AG04450 (cell line): ENCODE measurements at regions not wholly inside any gene's neighbourhood (a gene's known extent, or its start where the extent isn't known, plus 50 kb on each side); places are given as distances from the start of the nearest gene placed in this dataset.
A peak's percentile ranks its signal among the peaks of the same experiment; 100 is the strongest.

Source experiments
- CTCF ChIA-PET: fragments of 300-600, 350-600 bp; formaldehyde crosslinking; extraction: SDS; loops from one replicate; lab custom pipeline; 2022; ENCODE audit warnings: antibody characterized with exemption, inconsistent platforms; lab: Charles Lee
- POLR2A ChIA-PET: fragments of 350-600 bp; formaldehyde crosslinking; extraction: SDS; loops from one replicate; lab custom pipeline; 2021; ENCODE audit warnings: antibody characterized with exemption, inconsistent platforms; lab: Yijun Ruan, JAX
- DNase-seq: peaks from one replicate; pipeline ENCODE4 v3.0.0-alpha.2; 2011; ENCODE audit warnings: low read depth, low spot score
- H3K27ac ChIP-seq: one replicate; pipeline ENCODE4 v1.5.1; 2012; ENCODE audit warnings: low read depth, low read length, control low read depth
- H3K27me3 ChIP-seq: one replicate; pipeline ENCODE4 v1.6.0; 2012; ENCODE audit warnings: low read length; ENCODE audit not compliant: control insufficient read depth, insufficient read depth
- H3K4me3 ChIP-seq: 2 replicates; pipeline ENCODE4 v1.5.1; 2011; ENCODE audit warnings: mild to moderate bottlenecking, low read depth, low read length, control low read depth
- H3K9me3 ChIP-seq: 2 replicates; pipeline ENCODE4 v1.5.1; 2012; ENCODE audit warnings: low read length; ENCODE audit not compliant: control insufficient read depth, insufficient read depth
- TF ChIP-seq, protein P1 (sequence below): IDR thresholded peaks from 2 replicates; pipeline ENCODE4 v1.5.1; 2011; ENCODE audit warnings: low read depth, low read length, control low read depth, inconsistent platforms

GRCh38 chr18:75500545-75500944, 73.0 kb upstream of the SMIM21 start:
- TF ChIP-seq, protein P1, sequence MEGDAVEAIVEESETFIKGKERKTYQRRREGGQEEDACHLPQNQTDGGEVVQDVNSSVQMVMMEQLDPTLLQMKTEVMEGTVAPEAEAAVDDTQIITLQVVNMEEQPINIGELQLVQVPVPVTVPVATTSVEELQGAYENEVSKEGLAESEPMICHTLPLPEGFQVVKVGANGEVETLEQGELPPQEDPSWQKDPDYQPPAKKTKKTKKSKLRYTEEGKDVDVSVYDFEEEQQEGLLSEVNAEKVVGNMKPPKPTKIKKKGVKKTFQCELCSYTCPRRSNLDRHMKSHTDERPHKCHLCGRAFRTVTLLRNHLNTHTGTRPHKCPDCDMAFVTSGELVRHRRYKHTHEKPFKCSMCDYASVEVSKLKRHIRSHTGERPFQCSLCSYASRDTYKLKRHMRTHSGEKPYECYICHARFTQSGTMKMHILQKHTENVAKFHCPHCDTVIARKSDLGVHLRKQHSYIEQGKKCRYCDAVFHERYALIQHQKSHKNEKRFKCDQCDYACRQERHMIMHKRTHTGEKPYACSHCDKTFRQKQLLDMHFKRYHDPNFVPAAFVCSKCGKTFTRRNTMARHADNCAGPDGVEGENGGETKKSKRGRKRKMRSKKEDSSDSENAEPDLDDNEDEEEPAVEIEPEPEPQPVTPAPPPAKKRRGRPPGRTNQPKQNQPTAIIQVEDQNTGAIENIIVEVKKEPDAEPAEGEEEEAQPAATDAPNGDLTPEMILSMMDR = no peak
- peak; percentile 47 for DNase-seq
- ChIA-PET CTCF (interaction anchor here (2.8 kb wide), 1 partner anchor 21 kb away, joined by 16 read pairs; no protein-coding TSS in a partner anchor), POLR2A (interaction anchor here (1.4 kb wide), 1 partner anchor 82 kb away, joined by 3 read pairs; no protein-coding TSS in a partner anchor)
- H3K9me3 ChIP-seq = no peaks in the 10 kb centered on the region
- H3K4me3 ChIP-seq = no peak overlapping the region
- H3K27me3 ChIP-seq = no peaks in the 10 kb centered on the region
- no peak overlapping the region for H3K27ac ChIP-seq

- Histone ChIP-seq H3K9me3 (no peaks in the 10 kb centered on the region), H3K4me3 (no peak overlapping the region), H3K27ac (no peak overlapping the region), H3K27me3 (no peaks in the 10 kb centered on the region)
- ChIA-PET POLR2A (interaction anchor here (0.6 kb wide), 1 partner anchor 292 kb away, joined by 10 read pairs; no protein-coding TSS in a partner anchor), CTCF (interaction anchor here (4.0 kb wide), 1 partner anchor 18 kb away, joined by 18 read pairs; no protein-coding TSS in a partner anchor)
- TF ChIP-seq, protein P1 = no peak
- DNase-seq = no peak
These were observed 70.2 kb upstream of the SMIM21 start for GRCh38 chr18:75497576-75498235.

DNA sequence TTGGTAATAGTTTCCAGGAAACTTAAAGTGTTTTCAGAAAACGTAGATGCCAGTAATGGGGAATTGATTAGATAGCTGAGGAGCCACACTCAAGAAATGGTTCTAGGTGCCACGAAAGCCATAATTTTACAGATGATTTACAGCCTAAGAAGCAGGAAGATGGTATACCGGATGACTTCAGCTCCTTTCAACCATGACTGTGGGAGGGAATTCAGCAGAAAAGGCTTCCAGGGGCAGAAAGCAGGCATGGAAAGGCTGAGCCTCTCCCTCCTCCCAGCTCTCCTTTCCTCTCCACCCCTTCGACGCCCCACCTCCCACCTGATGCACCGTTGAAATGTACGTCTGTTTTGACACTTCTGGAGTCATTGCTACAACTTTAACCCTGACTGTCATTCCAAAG, 68.6 kb upstream of the SMIM21 start:
- POLR2A ChIA-PET = no interaction called here

DNA sequence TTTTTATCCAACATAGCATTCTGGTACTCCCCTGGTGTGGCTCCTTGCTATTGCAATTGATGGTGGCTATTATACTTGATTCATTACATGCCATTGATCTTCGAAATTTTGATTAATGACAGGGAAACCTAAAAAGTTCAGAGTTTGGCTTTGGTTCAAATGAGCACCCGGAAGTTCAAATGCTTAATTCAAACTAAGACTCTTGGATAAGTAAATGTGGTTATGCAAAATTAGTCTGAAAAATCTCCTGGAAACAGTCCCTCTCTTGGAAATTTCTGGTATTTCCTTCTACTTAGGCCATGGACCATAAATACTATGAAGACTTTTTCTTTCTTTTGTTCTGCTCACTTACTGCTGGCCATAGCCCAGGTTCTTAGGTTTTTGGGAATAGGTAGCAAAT, 65.3 kb upstream of the SMIM21 start:
- Histone ChIP-seq H3K4me3 (no peak overlapping the region), H3K27me3 (no peaks in the 10 kb centered on the region), H3K27ac (no peak overlapping the region), H3K9me3 (no peaks in the 10 kb centered on the region)
- TF ChIP-seq, protein P1 = no peak
- no peak for DNase-seq
- POLR2A ChIA-PET = no interaction called here
- CTCF ChIA-PET = no interaction called here

More for the DNA sequence above, 68.6 kb upstream of the SMIM21 start:
- TF ChIP-seq, protein P1 = no peak
- Histone ChIP-seq H3K27ac (no peak overlapping the region), H3K27me3 (no peaks in the 10 kb centered on the region), H3K9me3 (no peaks in the 10 kb centered on the region), H3K4me3 (no peak overlapping the region)
- DNase-seq = no peak
- CTCF ChIA-PET = interaction anchor here (1.4 to 4.0 kb wide), 2 partner anchors 13 to 17 kb away, joined by 3 to 18 read pairs; no protein-coding TSS in a partner anchor

GRCh38 chr18:75491361-75491760, 63.9 kb upstream of the SMIM21 start:
- H3K27ac ChIP-seq = no peak overlapping the region
- H3K9me3 ChIP-seq = no peaks in the 10 kb centered on the region
- no peak overlapping the region for H3K4me3 ChIP-seq
- H3K27me3 ChIP-seq = no peaks in the 10 kb centered on the region
- TF ChIP-seq, protein P1 = no peak
- no peak for DNase-seq
- POLR2A ChIA-PET = no interaction called here
- CTCF ChIA-PET = interaction anchor here (0.6 to 1.3 kb wide), 3 partner anchors 12 to 127 kb away, joined by 3 to 4 read pairs (median 3); no protein-coding TSS in a partner anchor
